HCT116 (cell line): ENCODE measurements at regions not wholly inside any gene's neighbourhood (a gene's known extent, or its start where the extent isn't known, plus 50 kb on each side); places are given as distances from the start of the nearest gene placed in this dataset.

ENCODE experiments used
- ATAC-seq: fragments of 200-7000 bp; cut with Tn5 transposase; 2 replicates; pipeline ENCODE4 v1.9.1; 2020; ENCODE audit warnings: mild to moderate bottlenecking, moderate library complexity
- BruUV-seq: library from RNA; stranded (reverse); fragments of 400-500 nt; replicated peaks from 2 replicates; lab custom pipeline; 2021; lab: Mats Ljungman, UMichigan
- CTCF ChIA-PET: fragments of 300-600 bp; sonication (Branson Sonifier 250); formaldehyde crosslinking; loops from one replicate; lab custom pipeline; 2021; ENCODE audit warnings: antibody characterized with exemption; lab: Charles Lee
- POLR2A ChIA-PET: fragments of 300-600, 350-600 bp; sonication (Branson Sonifier 250); formaldehyde crosslinking; loops from one replicate; lab custom pipeline; 2021; ENCODE audit warnings: antibody characterized with exemption; lab: Charles Lee
- RAD21 ChIA-PET, 2 experiments: fragments of 300-600 bp; sonication (Branson Sonifier 250); formaldehyde crosslinking; loops; one replicate each; lab custom pipeline; 2023; ENCODE audit warnings: low total read pairs in 2 of 2; ENCODE audit not compliant: uncharacterized antibody in 2 of 2, unreplicated experiment in 2 of 2, low non-redundant PET in 1 of 2; lab: Charles Lee
- DNase-seq: peaks from one replicate; pipeline ENCODE4 v3.0.0-alpha.2; 2010; ENCODE audit warnings: low read depth, low spot score
- H2AFZ ChIP-seq: fragments of 200-600 bp; shearing (Covaris generic), sonication (generic); 2 replicates; pipeline ENCODE4 v1.6.1; 2017; ENCODE audit warnings: low read depth, mixed run types, mixed read lengths, antibody characterized with exemption, low read length; ENCODE audit not compliant: poor library complexity, severe bottlenecking
- H3K27ac ChIP-seq: 2 replicates; pipeline ENCODE4 v1.5.1; 2012; ENCODE audit warnings: low read depth, low read length
- H3K27me3 ChIP-seq: fragments of 200-600 bp; sonication (generic); 2 replicates; pipeline ENCODE4 v1.6.1; 2016; ENCODE audit warnings: mixed run types, low read length, mixed read lengths; ENCODE audit not compliant: insufficient read depth
- H3K36me3 ChIP-seq, 2 experiments: fragments of 200-500 bp in 1 of 2; fragments of 200-600 bp in 1 of 2; sonication (Bioruptor generic) in 1 of 2; sonication (generic) in 1 of 2; 2 replicates each; pipeline versions ENCODE4 v1.5.1 to v1.6.1; 2014 to 2016; ENCODE audit warnings: low read length in 2 of 2, inconsistent platforms in 1 of 2, mixed read lengths in 1 of 2, mixed run types in 1 of 2; ENCODE audit not compliant: insufficient read depth in 2 of 2, control insufficient read depth in 1 of 2
- H3K4me1 ChIP-seq, 2 experiments: fragments of 200-600 bp in 1 of 2; sonication (generic) in 1 of 2; 2 replicates each; pipeline versions ENCODE4 v1.5.1 to v1.6.1; 2012 to 2017; ENCODE audit warnings: low read length in 2 of 2, inconsistent platforms in 1 of 2, mild to moderate bottlenecking in 1 of 2, mixed read lengths in 1 of 2, mixed run types in 1 of 2, moderate library complexity in 1 of 2; ENCODE audit not compliant: insufficient read depth in 2 of 2, control insufficient read depth in 1 of 2
- H3K4me2 ChIP-seq: fragments of 200-600 bp; sonication (generic); 2 replicates; pipeline ENCODE4 v1.6.1; 2017; ENCODE audit warnings: mixed run types, low read length, mixed read lengths
- H3K4me3 ChIP-seq, 2 experiments: fragments of 200-600 bp in 1 of 2; sonication (generic) in 1 of 2; replicated peaks in 1 of 2; 2 replicates each; pipeline ENCODE4 v1.5.1; 2011 to 2016; ENCODE audit warnings: low read length in 2 of 2, control low read depth in 1 of 2, low read depth in 1 of 2, mild to moderate bottlenecking in 1 of 2, mixed read lengths in 1 of 2, mixed run types in 1 of 2
- H3K79me2 ChIP-seq: fragments of 200-600 bp; sonication (generic); 2 replicates; pipeline ENCODE4 v1.6.1; 2017; ENCODE audit warnings: mild to moderate bottlenecking, mixed run types, low read length, moderate library complexity, mixed read lengths; ENCODE audit not compliant: insufficient read depth
- H3K9ac ChIP-seq: fragments of 200-600 bp; sonication (generic); 2 replicates; pipeline ENCODE4 v1.6.1; 2016; ENCODE audit warnings: low read length, mixed read lengths
- H3K9me2 ChIP-seq: fragments of 200-600 bp; sonication (generic), shearing (Covaris generic); 2 replicates; pipeline ENCODE4 v1.6.1; 2017; ENCODE audit warnings: mixed run types, mild to moderate bottlenecking, moderate library complexity; ENCODE audit not compliant: insufficient read depth
- H3K9me3 ChIP-seq, 2 experiments: fragments of 200-500 bp in 1 of 2; fragments of 200-600 bp in 1 of 2; sonication (Bioruptor generic) in 1 of 2; sonication (generic) in 1 of 2; 2 replicates each; pipeline ENCODE4 v1.6.1; 2014 to 2017; ENCODE audit warnings: low read length in 2 of 2, mixed read lengths in 2 of 2, inconsistent platforms in 1 of 2, low read depth in 1 of 2, mild to moderate bottlenecking in 1 of 2, mixed run types in 1 of 2, moderate library complexity in 1 of 2; ENCODE audit not compliant: control insufficient read depth in 1 of 2, insufficient read depth in 1 of 2
- H4K20me1 ChIP-seq: fragments of 200-600 bp; sonication (generic), shearing (Covaris generic); 2 replicates; pipeline ENCODE4 v1.6.1; 2017; ENCODE audit warnings: mixed run types, mild to moderate bottlenecking, moderate library complexity; ENCODE audit not compliant: insufficient read depth
- CEBPB ChIP-seq: IDR thresholded peaks from 2 replicates; pipeline ENCODE4 v1.6.1; 2012; ENCODE audit warnings: low read depth
- FOSL1 ChIP-seq: IDR thresholded peaks from 2 replicates; pipeline ENCODE4 v1.6.1; 2012; ENCODE audit warnings: low read depth
- POLR2AphosphoS5 ChIP-seq: IDR thresholded peaks from 2 replicates; pipeline ENCODE4 v1.6.1; 2011; ENCODE audit warnings: mild to moderate bottlenecking, low read depth, low read length, moderate library complexity
- ZFX ChIP-seq: fragments of 450-650 bp; IDR thresholded peaks from 2 replicates; pipeline ENCODE4 v1.6.1; 2017
- intact Hi-C: fragments of 100-400 bp; cut with micrococcal nuclease; formaldehyde crosslinking; loops from 2 replicates; pipeline ENCODE4 v1.10.0; 2022
- TF ChIP-seq, protein P1 (sequence below): IDR thresholded peaks from 2 replicates; pipeline ENCODE4 v1.6.1; 2012
- TF ChIP-seq, protein P2 (sequence below): IDR thresholded peaks from 2 replicates; pipeline ENCODE4 v1.6.1; 2012; ENCODE audit warnings: low read depth
- TF ChIP-seq, protein P3 (sequence below), 3 experiments: fragments of 200-600 bp in 1 of 3; sonication (generic) in 1 of 3; IDR thresholded peaks in 2 of 3; conservative IDR thresholded peaks in 1 of 3; 2 replicates each; pipeline ENCODE4 v1.5.1; 2012 to 2017; ENCODE audit warnings: low read depth in 2 of 3, low read length in 2 of 3, antibody characterized with exemption in 1 of 3, borderline replicate concordance in 1 of 3, control low read depth in 1 of 3, mild to moderate bottlenecking in 1 of 3, mixed read lengths in 1 of 3, mixed run types in 1 of 3, moderate library complexity in 1 of 3; ENCODE audit not compliant: insufficient read depth in 1 of 3

DNA sequence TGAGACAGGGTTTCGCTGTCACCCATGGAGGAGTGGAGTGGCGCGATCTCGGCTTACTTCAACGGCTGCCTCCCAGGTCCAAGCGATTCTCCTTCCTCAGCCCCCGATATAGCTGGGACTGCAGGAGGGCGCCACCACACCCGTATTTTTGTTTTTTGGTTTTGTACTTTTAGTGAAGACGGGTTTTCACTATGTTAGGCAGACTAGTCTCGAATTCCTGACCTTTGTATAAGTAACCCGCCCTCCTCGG is 115.4 kb upstream of the BTN3A2 start:
- H2AFZ ChIP-seq, result no peak overlapping the region
- H3K9me3 ChIP-seq, result no peaks in the 10 kb centered on the region
- CTCF ChIA-PET, result no interaction called here
- H4K20me1 ChIP-seq, result no peaks in the 10 kb centered on the region
- H3K79me2 ChIP-seq, result no peaks in the 10 kb centered on the region
- H3K4me2 ChIP-seq, result no peak overlapping the region
- intact Hi-C loops, result no loop called here
- no TSS peak for BruUV-seq
- ATAC-seq, result no peak
- no peak overlapping the region for H3K27ac ChIP-seq
- H3K9ac ChIP-seq, result no peak overlapping the region
- DNase-seq, result no peak
- no peaks in the 10 kb centered on the region for H3K27me3 ChIP-seq
- no peak overlapping the region for H3K4me3 ChIP-seq
- TF ChIP-seq, protein P1, sequence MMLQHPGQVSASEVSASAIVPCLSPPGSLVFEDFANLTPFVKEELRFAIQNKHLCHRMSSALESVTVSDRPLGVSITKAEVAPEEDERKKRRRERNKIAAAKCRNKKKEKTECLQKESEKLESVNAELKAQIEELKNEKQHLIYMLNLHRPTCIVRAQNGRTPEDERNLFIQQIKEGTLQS, result no peak
- TF ChIP-seq, protein P2, sequence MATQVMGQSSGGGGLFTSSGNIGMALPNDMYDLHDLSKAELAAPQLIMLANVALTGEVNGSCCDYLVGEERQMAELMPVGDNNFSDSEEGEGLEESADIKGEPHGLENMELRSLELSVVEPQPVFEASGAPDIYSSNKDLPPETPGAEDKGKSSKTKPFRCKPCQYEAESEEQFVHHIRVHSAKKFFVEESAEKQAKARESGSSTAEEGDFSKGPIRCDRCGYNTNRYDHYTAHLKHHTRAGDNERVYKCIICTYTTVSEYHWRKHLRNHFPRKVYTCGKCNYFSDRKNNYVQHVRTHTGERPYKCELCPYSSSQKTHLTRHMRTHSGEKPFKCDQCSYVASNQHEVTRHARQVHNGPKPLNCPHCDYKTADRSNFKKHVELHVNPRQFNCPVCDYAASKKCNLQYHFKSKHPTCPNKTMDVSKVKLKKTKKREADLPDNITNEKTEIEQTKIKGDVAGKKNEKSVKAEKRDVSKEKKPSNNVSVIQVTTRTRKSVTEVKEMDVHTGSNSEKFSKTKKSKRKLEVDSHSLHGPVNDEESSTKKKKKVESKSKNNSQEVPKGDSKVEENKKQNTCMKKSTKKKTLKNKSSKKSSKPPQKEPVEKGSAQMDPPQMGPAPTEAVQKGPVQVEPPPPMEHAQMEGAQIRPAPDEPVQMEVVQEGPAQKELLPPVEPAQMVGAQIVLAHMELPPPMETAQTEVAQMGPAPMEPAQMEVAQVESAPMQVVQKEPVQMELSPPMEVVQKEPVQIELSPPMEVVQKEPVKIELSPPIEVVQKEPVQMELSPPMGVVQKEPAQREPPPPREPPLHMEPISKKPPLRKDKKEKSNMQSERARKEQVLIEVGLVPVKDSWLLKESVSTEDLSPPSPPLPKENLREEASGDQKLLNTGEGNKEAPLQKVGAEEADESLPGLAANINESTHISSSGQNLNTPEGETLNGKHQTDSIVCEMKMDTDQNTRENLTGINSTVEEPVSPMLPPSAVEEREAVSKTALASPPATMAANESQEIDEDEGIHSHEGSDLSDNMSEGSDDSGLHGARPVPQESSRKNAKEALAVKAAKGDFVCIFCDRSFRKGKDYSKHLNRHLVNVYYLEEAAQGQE, result no peak
- no peak for TF ChIP-seq ZFX
- TF ChIP-seq POLR2AphosphoS5, result no peak
- no peak for TF ChIP-seq FOSL1
- TF ChIP-seq, protein P3, sequence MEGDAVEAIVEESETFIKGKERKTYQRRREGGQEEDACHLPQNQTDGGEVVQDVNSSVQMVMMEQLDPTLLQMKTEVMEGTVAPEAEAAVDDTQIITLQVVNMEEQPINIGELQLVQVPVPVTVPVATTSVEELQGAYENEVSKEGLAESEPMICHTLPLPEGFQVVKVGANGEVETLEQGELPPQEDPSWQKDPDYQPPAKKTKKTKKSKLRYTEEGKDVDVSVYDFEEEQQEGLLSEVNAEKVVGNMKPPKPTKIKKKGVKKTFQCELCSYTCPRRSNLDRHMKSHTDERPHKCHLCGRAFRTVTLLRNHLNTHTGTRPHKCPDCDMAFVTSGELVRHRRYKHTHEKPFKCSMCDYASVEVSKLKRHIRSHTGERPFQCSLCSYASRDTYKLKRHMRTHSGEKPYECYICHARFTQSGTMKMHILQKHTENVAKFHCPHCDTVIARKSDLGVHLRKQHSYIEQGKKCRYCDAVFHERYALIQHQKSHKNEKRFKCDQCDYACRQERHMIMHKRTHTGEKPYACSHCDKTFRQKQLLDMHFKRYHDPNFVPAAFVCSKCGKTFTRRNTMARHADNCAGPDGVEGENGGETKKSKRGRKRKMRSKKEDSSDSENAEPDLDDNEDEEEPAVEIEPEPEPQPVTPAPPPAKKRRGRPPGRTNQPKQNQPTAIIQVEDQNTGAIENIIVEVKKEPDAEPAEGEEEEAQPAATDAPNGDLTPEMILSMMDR (IDR thresholded peaks at IDR 0.05 in 2 of 3, conservative IDR thresholded peaks at IDR 0.05 in 1 of 3; ENCODE audit: borderline replicate concordance in 1 of 3, insufficient read depth in 1 of 3, low read depth in 2 of 3, low read length in 2 of 3), result no peak
- TF ChIP-seq CEBPB, result no peak
- TF ChIP-seq, all 23 proteins: peak for 0
- RAD21 ChIA-PET, result no interaction called here
- POLR2A ChIA-PET, result no interaction called here
- Histone ChIP-seq H3K9me2 (no peaks in the 10 kb centered on the region), H3K4me1 (no peaks in the 10 kb centered on the region), H3K36me3 (no peaks in the 10 kb centered on the region)
